Lung microvascular endothelial cell (primary cell): ENCODE measurements at regions not wholly inside any gene's neighbourhood (a gene's known extent, or its start where the extent isn't known, plus 50 kb on each side); places are given as distances from the start of the nearest gene placed in this dataset.

Experiments used
- DNase-seq, 2 donors: peaks; one replicate each; pipeline versions ENCODE4 v3.0.0 to v3.0.0-alpha.2; 2010; ENCODE audit warnings: low read depth in 2 of 2

DNA sequence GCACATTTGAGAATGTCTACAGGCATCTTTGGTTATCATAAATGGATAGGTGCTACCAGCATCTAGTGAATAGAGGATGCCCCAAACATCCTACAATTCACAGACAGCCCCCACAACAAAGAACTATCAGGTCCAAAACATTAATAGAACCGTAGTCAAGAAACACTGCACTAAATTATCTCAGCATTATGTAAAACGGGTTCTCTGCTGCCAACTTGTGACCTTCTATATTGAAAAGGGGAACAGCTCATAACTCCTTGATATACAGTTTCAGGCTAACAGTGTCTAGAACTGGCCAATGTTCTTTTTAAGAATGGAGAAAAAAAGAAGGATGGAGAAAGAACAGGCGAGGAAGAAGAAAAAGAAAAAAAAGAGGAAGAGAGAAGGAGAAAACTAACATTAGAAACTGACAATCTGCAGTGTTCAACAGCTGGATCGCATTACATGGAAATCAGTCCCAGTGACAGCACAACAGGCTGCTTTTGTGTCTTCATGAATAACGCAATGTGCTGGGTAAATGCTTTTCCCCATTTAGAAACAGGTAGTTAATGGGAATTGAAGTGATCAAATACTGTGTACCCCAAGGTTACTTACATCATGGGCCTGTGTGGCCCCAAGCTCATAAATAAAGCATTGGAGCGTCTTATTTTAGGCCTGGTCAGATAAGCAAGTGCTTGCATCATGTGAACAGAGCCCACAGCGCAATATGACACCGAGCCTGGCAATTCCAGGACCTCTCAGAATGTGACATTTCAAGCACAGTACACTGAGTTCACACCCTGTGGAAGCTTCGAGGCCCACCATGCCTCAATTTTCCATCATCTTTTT, 339.5 kb downstream of the DHX15 start:
- no peak for DNase-seq

- no peak for DNase-seq
These were observed 340.7 kb downstream of the DHX15 start for GRCh38 chr4:24243641-24244040.

DNA sequence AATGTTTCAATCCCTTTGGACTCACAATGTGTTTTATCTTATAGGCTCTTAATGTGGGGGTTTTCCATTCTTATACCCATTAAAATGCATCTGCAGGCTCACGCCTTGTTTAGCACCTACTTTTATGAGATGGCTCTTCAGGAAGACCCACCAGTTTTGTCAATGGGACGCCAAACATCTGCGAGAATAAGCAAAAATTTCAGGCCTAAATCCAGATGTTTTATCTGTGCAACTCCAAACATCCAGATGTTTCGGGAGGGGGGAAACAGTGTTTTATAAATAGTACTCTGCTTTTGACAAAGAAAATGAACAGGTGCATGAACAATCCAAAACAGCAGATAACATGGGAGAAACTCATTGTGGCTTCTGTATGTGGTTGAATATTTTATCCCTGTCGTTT, 342.8 kb downstream of the DHX15 start:
- DNase-seq = no peak

- no peak for DNase-seq
These were observed 343.7 kb downstream of the DHX15 start for GRCh38 chr4:24240655-24241054.

DNA sequence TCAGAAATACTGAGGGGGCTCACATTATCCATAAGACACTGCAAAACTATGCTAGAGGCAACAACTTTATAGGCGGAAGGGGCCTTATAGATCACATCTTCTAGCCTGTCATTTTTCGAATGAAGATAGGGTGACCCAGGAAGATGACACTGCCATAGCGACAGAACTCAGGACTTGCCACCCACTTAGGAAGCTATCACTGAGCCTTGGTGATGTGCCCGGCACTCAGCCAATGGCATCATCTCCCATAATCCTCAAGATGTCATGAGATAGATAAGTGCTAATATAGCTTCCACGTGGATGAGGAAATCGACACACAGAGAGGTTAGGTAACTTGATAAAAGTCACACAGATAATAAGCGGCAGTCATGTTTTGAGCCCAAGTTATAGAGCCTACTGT, 346.6 kb downstream of the DHX15 start:
- DNase-seq = no peak

GRCh38 chr4:24236532-24236931, 346.7 kb upstream of the PPARGC1A start:
- no peak for DNase-seq

DNA sequence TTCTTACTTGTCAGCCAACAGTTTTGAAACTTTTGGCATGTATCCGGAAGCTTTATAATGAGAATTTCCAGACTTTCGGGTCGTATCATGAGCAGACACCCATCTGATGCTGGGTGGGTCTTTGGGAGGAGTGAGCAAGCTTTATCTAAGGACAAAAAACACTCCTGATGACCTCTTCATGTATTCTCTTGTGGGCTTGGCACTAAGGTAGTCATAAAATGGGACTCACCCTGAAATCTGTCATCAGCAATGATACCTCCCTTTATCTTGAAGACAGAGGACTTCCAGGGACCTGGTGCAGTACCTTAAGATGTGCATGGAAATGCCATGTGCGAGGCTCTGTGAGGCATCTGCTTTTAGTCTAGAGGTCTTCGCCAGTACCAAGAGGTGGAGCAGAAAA, 346.3 kb upstream of the PPARGC1A start:
- no peak for DNase-seq

DNA sequence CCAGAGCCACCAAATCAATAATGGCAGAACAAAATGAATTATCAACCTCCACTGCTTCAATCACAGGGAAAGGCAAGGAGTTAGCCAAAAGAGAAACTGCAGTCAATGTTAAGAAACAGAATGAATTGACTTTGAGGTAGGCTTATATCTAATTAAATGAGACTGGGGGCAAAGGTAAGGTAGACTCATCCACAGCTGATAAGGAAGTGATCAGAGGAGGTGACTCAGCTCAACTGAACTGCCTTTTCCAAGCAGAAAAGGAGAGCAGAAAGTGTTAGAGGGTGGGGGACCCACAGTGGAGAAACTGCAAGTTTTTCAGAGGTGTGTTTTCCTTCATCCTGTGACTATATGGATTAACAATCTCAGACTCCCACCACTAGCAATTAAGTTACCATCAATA, 345.8 kb upstream of the PPARGC1A start:
- no peak for DNase-seq

GRCh38 chr4:24234288-24234848, 344.5 kb upstream of the PPARGC1A start:
- no peak for DNase-seq

- DNase-seq = no peak
These were observed 341.1 kb upstream of the PPARGC1A start for GRCh38 chr4:24230955-24231354.

GRCh38 chr4:24229978-24230377, 340.1 kb upstream of the PPARGC1A start:
- no peak for DNase-seq

GRCh38 chr4:24228692-24229091, 338.8 kb upstream of the PPARGC1A start:
- no peak for DNase-seq

- no peak for DNase-seq
These were observed 336.8 kb upstream of the PPARGC1A start for GRCh38 chr4:24226667-24227066.

DNA sequence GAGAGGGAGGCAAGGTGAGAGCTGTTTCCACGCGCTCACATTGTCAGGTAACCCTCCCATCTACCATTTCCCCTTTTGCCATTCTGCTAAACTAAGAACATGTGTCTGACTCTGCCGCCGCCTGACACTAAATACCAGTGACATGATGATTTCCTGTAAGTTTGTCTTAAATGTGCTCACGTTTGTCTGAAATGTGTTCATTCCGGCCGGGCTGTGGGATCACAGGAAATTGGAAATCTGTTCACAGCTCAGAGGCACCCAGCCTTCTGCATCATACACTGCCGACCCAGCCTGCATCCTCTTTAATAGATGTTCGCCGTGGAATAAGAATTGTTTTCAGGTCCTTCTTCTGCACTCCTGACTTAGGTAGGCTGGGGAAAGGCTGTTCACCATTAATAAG, 336.2 kb upstream of the PPARGC1A start:
- no peak for DNase-seq

GRCh38 chr4:24224446-24224845, 334.6 kb upstream of the PPARGC1A start:
- no peak for DNase-seq

DNA sequence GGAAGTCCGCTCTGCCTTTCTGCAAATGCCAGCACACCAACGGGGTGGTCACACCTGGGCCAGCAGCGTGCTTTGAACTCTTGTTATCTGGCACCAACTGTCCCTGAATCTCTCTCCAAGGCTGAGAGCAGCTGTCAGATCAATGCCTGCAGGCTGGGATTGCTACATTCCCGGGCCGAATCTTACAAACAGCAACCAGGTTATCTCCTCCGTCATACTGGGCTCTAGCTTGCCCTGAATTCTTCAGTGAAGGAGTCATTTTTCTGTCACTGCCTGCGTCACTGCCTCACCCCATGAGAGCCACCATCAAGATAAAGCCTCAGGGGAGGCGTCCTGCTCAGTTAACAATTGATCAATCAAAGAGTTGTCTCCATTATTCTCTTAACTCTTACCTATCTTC, 329.4 kb upstream of the PPARGC1A start:
- no peak for DNase-seq

- no peak for DNase-seq
These were observed 328.7 kb upstream of the PPARGC1A start for GRCh38 chr4:24218566-24218965.

DNA sequence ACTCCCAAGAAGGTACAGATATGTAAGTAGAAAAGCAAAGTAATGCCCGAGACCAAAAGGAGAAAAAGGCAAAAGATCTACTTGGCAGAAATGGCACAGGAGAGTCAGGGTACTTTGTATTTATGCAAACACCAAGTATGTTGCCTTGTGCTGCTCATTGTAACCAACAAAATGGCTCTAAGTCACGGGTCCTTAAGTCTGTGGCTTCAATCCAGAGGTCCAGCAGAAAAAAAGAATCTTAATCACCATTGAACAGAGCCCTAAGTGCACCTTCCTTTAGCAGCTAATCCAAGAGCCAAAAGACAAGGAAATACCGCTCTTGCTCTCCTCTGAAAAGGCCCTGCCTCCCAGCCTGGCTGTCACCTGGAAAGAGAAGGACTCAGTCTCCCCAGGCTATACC, 324.9 kb upstream of the PPARGC1A start:
- DNase-seq = no peak

DNA sequence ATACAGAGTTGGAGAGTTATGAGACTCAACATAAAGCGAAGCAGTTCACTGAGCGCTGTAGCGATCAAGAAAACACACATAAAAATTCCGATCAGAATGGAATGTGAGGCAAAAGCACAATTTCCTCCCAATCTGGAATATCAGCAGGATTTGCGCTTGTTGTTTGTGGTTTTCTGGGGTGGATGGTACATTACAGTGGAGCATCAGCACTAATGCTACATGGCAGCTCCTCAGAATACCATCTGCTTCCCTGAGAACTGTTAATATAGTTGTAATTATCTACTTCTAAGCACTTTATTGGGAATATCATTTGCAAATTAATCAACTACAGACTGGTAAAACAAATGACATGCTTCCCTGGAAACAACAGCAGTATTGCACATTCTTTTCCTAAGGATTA, 324.1 kb upstream of the PPARGC1A start:
- DNase-seq = no peak

- no peak for DNase-seq
These were observed 322.8 kb upstream of the PPARGC1A start for GRCh38 chr4:24212642-24213041.

DNA sequence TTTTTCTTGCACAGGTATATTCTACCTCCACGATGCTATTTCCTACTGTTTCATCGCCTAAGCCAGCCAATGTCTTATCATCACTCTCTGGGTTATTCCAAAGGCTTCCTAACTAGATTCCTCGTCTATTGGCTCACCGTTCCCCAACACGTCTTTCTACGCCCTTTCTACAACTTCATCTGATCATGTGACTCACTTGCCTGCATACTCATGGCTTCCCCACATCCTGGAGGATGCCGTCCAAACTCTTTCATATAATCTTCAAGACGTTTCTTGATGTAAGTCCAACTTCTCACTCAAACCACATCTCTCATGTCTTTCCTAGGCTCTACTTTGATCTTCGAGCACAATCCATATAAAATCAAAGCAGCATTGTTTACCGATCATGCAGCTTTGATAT, 322.0 kb upstream of the PPARGC1A start:
- no peak for DNase-seq

GRCh38 chr4:24210332-24210902, 320.6 kb upstream of the PPARGC1A start:
- DNase-seq = no peak

DNA sequence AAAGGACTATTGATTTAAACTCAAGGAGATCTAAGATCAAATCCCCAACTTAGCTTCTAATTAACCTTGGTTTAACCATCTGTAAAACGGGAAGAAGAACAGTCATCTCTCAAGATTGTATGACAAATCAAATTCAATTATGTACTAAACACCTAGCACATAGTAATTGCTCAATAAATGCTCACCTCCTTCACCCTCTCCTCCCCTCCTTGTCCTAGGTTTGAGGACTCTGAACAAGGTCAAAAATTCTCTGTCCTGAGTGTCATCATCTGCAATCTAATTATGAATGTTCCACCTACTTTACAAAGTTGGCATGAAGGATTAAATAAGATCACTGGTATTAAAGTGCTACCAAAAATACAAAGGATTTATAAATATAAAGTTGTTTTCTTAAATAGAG, 320.1 kb upstream of the PPARGC1A start:
- DNase-seq = no peak
